ENCODE measurements at regions not wholly inside any gene's neighbourhood (a gene's known extent, or its start where the extent isn't known, plus 50 kb on each side); places are given as distances from the start of the nearest gene placed in this dataset.
A peak's percentile ranks its signal among the peaks of the same experiment; 100 is the strongest.
"Not testable (repeated sequence)": the region's sequence is repeated elsewhere in the genome, so short reads cannot be mapped to it uniquely, and the experiment has no call there.

- no peak for DNase-seq
Observed at GRCh38 chr7:149334930-149335329, 72.9 kb downstream of the ZNF783 start.

GRCh38 chr7:149348758-149349369 lies 86.9 kb downstream of the ZNF783 start:
- DNase-seq = no peak

- no peak for DNase-seq
Observed at GRCh38 chr7:149353739-149354504, 91.9 kb downstream of the ZNF783 start.

- not testable (repeated sequence) for DNase-seq
Observed at GRCh38 chr7:149355035-149355389, 93.0 kb downstream of the ZNF783 start.

GRCh38 chr7:149355390-149356048 lies 93.5 kb downstream of the ZNF783 start:
- DNase-seq = peak; percentile 9

- no peak for DNase-seq
Observed at GRCh38 chr7:149362696-149363095, 98.2 kb downstream of the ZNF777 start.

- no peak for DNase-seq
Observed at GRCh38 chr7:149367418-149368180, 93.3 kb downstream of the ZNF777 start.

- no peak for DNase-seq
Observed at GRCh38 chr7:149369497-149369896, 91.4 kb downstream of the ZNF777 start.

GRCh38 chr7:149370790-149371189 lies 90.1 kb downstream of the ZNF777 start:
- DNase-seq = no peak

GRCh38 chr7:149373089-149373488 lies 87.8 kb downstream of the ZNF777 start:
- DNase-seq = no peak

- DNase-seq = no peak
Observed at GRCh38 chr7:149375234-149376008, 85.4 kb downstream of the ZNF777 start.

GRCh38 chr7:149377386-149377785 lies 83.5 kb downstream of the ZNF777 start:
- DNase-seq = no peak

- no peak for DNase-seq
Observed at GRCh38 chr7:149379625-149380024, 81.2 kb downstream of the ZNF777 start.

- no peak for DNase-seq
Observed at GRCh38 chr7:149381245-149381644, 79.6 kb downstream of the ZNF777 start.

Measured in MV-4-11 (cell line).